NCI-H1417 treated with DMSO at 0.1 percent for 48 hours (cell line): ENCODE measurements at regions not wholly inside any gene's neighbourhood (a gene's known extent, or its start where the extent isn't known, plus 50 kb on each side); places are given as distances from the start of the nearest gene placed in this dataset.

Experiments used
- DNase-seq: peaks from one replicate; lab custom pipeline; 2025; lab: John Stamatoyannopoulos, UW

GRCh38 chr18:78650926-78651325 lies 328.7 kb upstream of the SALL3 start:
- DNase-seq, result no peak

DNA sequence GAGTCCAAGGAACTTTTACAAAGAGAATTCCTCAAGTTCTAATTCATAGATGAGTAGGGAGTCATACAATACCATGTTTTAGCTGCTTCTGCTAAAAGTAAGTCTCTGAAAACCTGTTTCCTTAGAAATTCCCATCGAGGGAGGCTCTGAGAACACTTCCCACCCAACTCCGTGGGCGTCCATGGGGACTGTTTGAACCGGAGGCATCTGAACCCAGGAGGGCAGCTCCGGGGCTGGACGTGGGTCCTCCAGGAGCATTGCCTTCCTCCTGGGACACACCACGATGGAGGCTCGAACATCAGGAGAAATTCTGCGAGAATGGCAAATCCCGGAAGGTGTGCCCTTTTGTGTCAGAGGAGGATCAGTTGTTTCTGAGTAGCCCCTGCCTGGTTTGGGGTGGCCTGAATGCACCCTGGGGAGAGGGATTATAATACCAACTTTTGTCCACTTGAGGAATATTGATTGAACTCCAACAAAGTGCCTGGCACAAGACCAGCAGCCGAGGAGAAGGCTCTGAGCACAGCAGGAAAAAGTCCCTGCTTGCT lies 327.5 kb upstream of the SALL3 start:
- DNase-seq, result no peak

DNA sequence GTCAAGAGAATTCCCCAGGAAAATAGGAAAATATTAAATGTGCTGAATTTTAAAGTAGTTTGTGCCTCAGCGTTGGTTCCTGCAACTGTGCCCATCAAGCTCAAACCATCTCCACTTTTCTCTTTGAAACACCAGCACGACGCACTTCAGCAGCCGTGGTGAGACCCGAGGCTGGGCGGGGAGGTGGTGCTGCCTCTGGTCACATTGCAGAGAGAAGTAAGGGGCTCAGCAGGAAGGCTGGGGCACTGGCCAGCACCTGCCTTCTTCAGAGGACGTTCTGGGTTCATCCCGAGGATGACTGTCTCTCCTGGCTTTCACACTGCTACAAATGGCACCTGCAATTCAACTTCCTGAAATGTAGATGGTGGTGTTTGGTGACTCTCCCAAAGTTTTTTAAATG lies 323.7 kb upstream of the SALL3 start:
- no peak for DNase-seq

- no peak for DNase-seq
These were observed 323.2 kb upstream of the SALL3 start for GRCh38 chr18:78656346-78656925.

- no peak for DNase-seq
These were observed 321.1 kb upstream of the SALL3 start for GRCh38 chr18:78658531-78658930.

DNA sequence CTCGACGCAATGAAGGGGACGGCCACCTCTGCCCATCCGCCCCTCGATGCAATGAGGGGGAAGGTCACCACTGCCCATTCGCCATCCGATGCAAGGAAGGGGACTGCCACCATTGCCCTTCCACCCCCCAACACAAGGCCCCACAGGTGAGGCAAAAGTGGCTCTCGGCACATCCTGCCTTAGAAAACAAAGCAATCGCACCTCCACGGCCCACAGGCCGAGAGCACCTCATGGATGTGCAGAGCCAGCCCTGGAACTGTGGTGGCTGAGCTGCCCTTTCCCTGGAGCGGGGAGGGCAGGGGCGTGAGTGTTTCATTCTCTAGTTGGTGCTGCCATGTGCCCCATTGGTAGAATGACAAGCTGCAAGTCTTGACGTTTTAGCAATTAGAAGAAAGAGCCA lies 320.6 kb upstream of the SALL3 start:
- no peak for DNase-seq

DNA sequence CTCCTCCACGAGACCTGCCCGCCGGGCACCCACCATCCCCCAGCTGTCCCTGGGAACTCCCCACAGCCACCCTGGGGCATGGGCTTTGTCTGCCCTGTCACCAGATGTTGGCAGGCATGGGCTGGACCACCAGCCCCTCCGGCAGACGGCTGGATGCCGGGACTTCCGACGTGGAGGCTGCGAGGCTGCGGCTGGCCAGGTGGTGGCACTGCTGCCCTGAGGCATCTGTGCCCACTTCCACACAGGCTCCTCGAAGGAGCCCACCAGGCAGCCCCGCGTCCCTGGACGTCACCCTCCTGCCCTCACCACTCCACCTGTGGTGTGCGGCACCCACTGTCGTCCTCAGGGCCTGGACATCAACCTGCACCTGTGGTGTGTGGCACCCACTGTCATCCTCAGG lies 319.9 kb upstream of the SALL3 start:
- no peak for DNase-seq

DNA sequence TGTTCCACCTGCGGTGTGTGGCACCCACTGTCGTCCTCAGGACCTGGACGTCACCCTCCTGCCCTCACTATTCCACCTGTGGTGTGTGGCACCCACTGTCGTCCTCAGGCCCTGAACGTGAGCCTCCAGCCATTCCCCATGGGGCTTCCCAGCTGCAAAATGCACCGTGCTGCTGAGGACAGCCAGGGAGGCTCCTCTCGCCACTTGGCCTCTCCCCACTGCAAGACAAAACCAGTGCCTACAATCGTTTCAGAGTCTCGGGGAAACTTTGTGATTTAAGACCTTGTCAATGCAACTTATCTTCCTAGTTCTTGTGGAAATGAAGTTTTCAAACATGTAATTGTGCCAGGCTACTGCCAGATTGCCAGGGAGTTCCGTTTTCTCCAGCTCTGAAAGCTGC lies 319.3 kb upstream of the SALL3 start:
- no peak for DNase-seq

GRCh38 chr18:78661316-78661715 lies 318.3 kb upstream of the SALL3 start:
- DNase-seq, result no peak

DNA sequence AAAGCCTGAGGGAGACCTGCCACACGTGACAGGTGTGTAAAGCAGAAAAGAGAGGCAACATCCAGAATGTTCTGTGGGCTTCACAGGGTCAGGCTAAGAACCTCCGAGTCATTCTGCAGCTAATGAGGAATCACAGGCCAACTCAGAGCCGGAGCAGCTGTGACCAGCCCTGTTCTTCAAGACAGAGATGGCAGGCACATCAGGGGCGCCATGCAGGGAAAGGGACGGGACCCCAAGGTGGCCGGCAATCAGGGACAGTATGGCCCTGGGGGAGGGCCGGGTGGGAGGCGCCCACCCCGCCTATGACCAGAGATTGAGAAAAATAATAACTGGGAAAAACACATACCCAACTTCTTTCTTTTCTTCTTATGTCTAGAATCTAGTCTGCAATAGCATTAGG lies 316.7 kb upstream of the SALL3 start:
- no peak for DNase-seq

DNA sequence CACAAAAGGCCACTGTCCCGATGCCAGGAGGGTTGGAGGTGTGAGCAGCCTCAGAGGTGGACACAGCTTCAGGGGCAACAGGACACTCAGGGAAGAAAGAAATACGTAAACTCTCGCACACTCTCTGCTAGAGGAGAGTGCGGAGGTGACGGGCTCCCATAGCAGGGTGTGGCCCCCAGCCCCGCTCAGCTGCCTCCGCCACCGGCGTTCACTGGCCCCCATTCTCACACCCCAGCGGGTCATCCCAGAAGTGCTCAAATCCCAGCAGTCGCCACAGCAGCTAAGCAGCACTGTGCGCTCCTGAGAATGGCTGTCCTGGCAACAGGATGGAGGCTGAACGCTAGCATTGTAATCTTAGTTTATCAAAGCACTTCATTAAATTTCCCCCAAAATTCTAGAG lies 315.6 kb upstream of the SALL3 start:
- DNase-seq, result no peak

DNA sequence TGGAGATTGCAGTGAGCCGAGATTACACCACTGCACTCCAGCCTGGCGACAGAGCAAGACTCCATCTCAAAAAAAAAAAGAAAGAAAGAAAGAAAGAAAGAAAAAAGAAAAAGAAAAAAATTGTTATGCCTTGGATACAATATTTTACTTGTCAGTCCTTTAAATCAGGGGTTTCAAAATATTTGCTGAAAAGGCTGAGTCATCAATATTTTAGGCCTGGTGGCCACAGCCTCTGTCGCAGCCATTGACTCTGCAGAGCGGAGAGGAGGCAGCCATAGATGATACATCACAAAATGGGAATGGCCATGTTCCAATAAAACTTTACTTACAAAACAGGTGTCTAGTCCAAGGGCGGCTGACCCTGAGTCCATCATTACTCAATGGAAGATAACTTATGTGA lies 314.8 kb upstream of the SALL3 start:
- DNase-seq, result no peak

DNA sequence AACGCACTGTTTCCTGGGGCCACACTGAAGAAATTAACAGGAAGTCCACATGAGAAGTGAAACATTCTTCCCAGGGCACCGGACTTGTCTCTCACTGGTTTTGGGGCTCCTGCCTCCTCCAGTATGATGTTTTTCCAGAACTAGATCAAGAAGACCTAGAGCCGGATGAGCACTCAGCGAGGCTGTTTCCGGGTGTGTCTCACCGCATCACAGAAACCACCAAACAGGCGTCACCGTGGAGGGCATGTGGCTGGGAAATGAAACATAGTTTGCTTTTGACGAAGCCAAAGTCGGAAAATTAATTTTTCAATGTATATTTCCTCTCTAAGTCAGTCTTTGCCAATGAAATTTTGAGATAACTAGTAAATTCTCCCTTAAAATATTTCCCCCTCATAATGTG lies 314.0 kb upstream of the SALL3 start:
- DNase-seq, result no peak

- no peak for DNase-seq
These were observed 312.8 kb upstream of the SALL3 start for GRCh38 chr18:78666666-78667335.

DNA sequence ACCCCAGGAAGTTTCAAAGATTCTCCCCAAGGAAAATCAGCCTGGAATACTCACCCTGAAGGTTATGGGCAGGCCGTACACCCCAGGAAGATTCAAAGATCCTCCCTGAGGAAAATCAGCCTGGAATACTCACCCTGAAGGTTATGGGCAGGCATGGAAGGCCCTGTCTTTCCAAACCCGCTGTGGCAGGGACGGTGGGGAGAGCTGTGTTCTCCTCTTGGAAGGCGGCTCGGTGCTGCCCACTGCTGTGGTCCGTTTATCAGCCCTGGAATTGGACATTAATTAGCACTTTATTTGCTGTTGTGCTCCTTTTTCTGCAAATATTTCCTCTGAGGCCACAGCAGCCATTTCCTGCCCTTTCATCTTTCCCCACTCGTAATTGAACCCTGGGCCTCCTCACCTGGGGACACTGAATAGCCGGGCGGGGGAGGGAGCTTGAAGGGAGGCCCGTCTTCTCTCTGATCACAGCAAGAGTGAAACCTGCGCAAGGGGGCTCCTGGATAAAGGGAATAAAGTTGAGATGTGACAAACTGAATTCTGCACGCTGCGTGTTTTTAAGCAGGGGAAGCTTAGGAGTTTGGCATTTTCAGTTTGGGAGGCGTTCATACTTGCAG lies 308.7 kb upstream of the SALL3 start:
- DNase-seq, result no peak

- no peak for DNase-seq
These were observed 308.1 kb upstream of the SALL3 start for GRCh38 chr18:78671551-78671950.

- no peak for DNase-seq
These were observed 306.7 kb upstream of the SALL3 start for GRCh38 chr18:78672862-78673446.

DNA sequence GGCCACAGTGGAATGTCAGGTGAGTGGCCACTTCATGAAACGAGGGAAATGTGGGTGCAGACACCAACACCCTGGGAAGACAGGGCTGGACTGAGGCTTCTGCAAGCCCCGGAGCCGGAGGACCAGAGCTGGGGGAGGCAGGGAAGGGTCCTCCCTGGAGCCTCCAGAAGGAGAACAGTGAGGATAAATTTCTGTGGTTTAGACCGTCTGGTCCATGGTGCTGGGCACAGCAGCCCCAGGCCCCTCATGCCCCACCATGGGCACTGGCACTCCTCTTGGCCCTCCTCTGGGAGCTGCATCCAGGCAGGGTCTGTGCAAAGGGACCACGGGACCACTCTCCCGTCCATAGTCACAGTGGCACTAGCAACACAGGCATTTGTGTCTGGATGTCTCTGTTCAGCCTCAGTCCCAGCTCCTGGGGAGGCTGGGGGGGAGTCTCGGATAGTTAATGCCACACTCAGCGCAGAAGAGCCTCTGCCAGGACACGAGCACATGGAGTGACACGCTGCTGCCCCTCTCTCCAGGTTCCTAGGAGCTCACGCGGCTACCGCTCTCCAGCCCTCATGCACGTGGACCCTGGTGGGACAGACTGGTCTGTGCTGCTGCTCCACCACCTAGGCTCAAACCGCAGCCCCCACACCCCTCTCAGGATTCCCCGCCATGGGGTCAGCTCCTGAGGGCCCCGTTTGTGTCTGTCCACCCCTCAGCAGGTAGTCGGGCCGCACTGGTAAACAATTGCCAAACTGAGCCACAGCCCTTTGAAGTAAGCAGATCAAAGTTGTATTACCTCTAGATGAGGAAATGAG lies 305.9 kb upstream of the SALL3 start:
- no peak for DNase-seq

- no peak for DNase-seq
These were observed 304.4 kb upstream of the SALL3 start for GRCh38 chr18:78675231-78675630.

GRCh38 chr18:78676622-78677482 lies 302.8 kb upstream of the SALL3 start:
- no peak for DNase-seq
